HepG2 (cell line): ENCODE measurements at regions not wholly inside any gene's neighbourhood (a gene's known extent, or its start where the extent isn't known, plus 50 kb on each side); places are given as distances from the start of the nearest gene placed in this dataset.

Source experiments
- ATAC-seq: fragments of 200-7000 bp; cut with Tn5 transposase; 3 replicates; pipeline ENCODE4 v1.9.1; 2020; ENCODE audit warnings: mild to moderate bottlenecking, moderate library complexity
- BruUV-seq: library from RNA; stranded (reverse); fragments of 400-500 nt; replicated peaks from 2 replicates; lab custom pipeline; 2021; lab: Mats Ljungman, UMichigan
- CTCF ChIA-PET: fragments of 300-600 bp; formaldehyde crosslinking; extraction: SDS; loops from one replicate; lab custom pipeline; 2021; ENCODE audit warnings: low total read pairs, inconsistent platforms, low intra/inter-chr PET ratio; lab: Yijun Ruan, JAX
- POLR2A ChIA-PET: fragments of 350-600 bp; sonication (Branson Sonifier 250); formaldehyde crosslinking; loops from one replicate; lab custom pipeline; 2020; ENCODE audit warnings: antibody characterized with exemption, inconsistent platforms; lab: Yijun Ruan, JAX
- DNase-seq: peaks from one replicate; pipeline ENCODE4 v3.0.0-alpha.2; 2015; ENCODE audit warnings: low spot score
- FAIRE-seq: peaks from 3 replicates; lab custom pipeline; 2011; peaks lifted over from hg19 to GRCh38; lab: Jason Lieb, UNC
- H2AFZ ChIP-seq: one replicate; pipeline ENCODE4 v1.6.1; 2011; ENCODE audit warnings: low read length, inconsistent platforms
- H3K27ac ChIP-seq: fragments of 300-600 bp; 3 replicates; pipeline ENCODE4 v1.8.0; 2011; ENCODE audit warnings: mixed run types, mild to moderate bottlenecking, mixed read lengths, low read length, inconsistent platforms; ENCODE audit not compliant: insufficient read depth; ENCODE audit errors: extremely low read length
- H3K27me3 ChIP-seq, 2 experiments: fragments of 200-600 bp in 1 of 2; 2 replicates in 1 of 2; 3 replicates in 1 of 2; pipeline versions ENCODE4 v1.6.0 to v1.8.0; 2011; ENCODE audit warnings: low read length in 2 of 2, mild to moderate bottlenecking in 2 of 2, moderate library complexity in 2 of 2, inconsistent platforms in 1 of 2; ENCODE audit not compliant: insufficient read depth in 2 of 2, control insufficient read depth in 1 of 2
- H3K36me3 ChIP-seq, 2 experiments: fragments of 200-600 bp in 1 of 2; replicated peaks in 1 of 2; 2 replicates in 1 of 2; 3 replicates in 1 of 2; pipeline versions ENCODE4 v1.5.1 to v1.8.0; 2011; ENCODE audit warnings: low read length in 2 of 2, inconsistent platforms in 1 of 2; ENCODE audit not compliant: insufficient read depth in 2 of 2, control insufficient read depth in 1 of 2
- H3K4me1 ChIP-seq: 2 replicates; pipeline ENCODE4 v1.5.1; 2012; ENCODE audit warnings: low read length, inconsistent platforms; ENCODE audit not compliant: insufficient read depth
- H3K4me2 ChIP-seq: 2 replicates; pipeline ENCODE4 v1.6.0; 2011; ENCODE audit warnings: low read depth, low read length, inconsistent platforms
- H3K4me3 ChIP-seq, 3 experiments: fragments of 200-600 bp in 1 of 3; sonication (generic), shearing (Covaris generic) in 1 of 3; replicated peaks in 1 of 3; 2 replicates each; pipeline ENCODE4 v1.5.1; 2011 to 2016; ENCODE audit warnings: low read length in 3 of 3, inconsistent platforms in 2 of 3, low read depth in 2 of 3, mild to moderate bottlenecking in 2 of 3, control low read depth in 1 of 3, mixed read lengths in 1 of 3; ENCODE audit not compliant: insufficient read depth in 1 of 3
- H3K79me2 ChIP-seq: one replicate; pipeline ENCODE4 v1.6.1; 2011; ENCODE audit warnings: low read length, inconsistent platforms; ENCODE audit not compliant: insufficient read depth
- H3K9ac ChIP-seq: 2 replicates; pipeline ENCODE4 v1.6.0; 2011; ENCODE audit warnings: mild to moderate bottlenecking, low read depth, low read length, inconsistent platforms; ENCODE audit not compliant: insufficient read depth
- H3K9me3 ChIP-seq: 2 replicates; pipeline ENCODE4 v1.5.1; 2012; ENCODE audit warnings: mild to moderate bottlenecking, low read length
- H4K20me1 ChIP-seq: 2 replicates; pipeline ENCODE4 v1.6.0; 2011; ENCODE audit warnings: inconsistent platforms, mild to moderate bottlenecking, low read length, moderate library complexity; ENCODE audit not compliant: insufficient read depth
- CAMTA2 ChIP-seq: sonication (generic); formaldehyde crosslinking; IDR thresholded peaks from 2 replicates; pipeline ENCODE4 v1.4.0; 2020; ENCODE audit warnings: mild to moderate bottlenecking, missing genetic modification reagents, borderline replicate concordance
- CEBPG ChIP-seq: IDR thresholded peaks from 2 replicates; pipeline ENCODE4 v1.6.1; 2016
- GABPA ChIP-seq, 2 experiments: IDR thresholded peaks; 2 replicates each; pipeline ENCODE4 v1.6.1; 2011 to 2016; ENCODE audit warnings: low read depth in 2 of 2, low read length in 1 of 2, missing biosample characterization in 1 of 2, missing genetic modification characterization in 1 of 2
- PAX8 ChIP-seq: sonication (generic); formaldehyde crosslinking; IDR thresholded peaks from 2 replicates; pipeline ENCODE4 v1.8.0; 2022; ENCODE audit warnings: mild to moderate bottlenecking, missing genetic modification reagents, borderline replicate concordance
- SRSF1 ChIP-seq: fragments of 200-400 bp; formaldehyde crosslinking; optimal IDR thresholded peaks from 2 replicates; pipeline ENCODE3; 2017; ENCODE audit warnings: mild to moderate bottlenecking, low read depth, low read length, moderate library complexity
- ZFX ChIP-seq: sonication (generic); formaldehyde crosslinking; IDR thresholded peaks from 2 replicates; pipeline ENCODE4 v1.4.0; 2020; ENCODE audit warnings: mild to moderate bottlenecking, low read depth, missing genetic modification reagents, moderate library complexity
- ZNF468 ChIP-seq: sonication (generic); formaldehyde crosslinking; IDR thresholded peaks from 2 replicates; pipeline ENCODE4 v1.8.0; 2022; ENCODE audit warnings: mild to moderate bottlenecking, moderate library complexity, missing genetic modification reagents
- WGBS: methylation state at CpG from one replicate; pipeline ENCODE4 v1.1.6; 2017; ENCODE audit warnings: low lambda C conversion rate; 5-methylcytosine and 5-hydroxymethylcytosine counted together
- in situ Hi-C: cut with HindIII; loops from 2 replicates; pipeline ENCODE4 v1.10.0; 2017; ENCODE audit warnings: low pct_unique_long_range_greater_than_20kb; ENCODE audit not compliant: extremely low pct_ligation_motif_present
- intact Hi-C: fragments of 100-400 bp; cut with micrococcal nuclease; formaldehyde crosslinking; loops from one replicate; pipeline ENCODE4 v1.10.0; 2022; ENCODE audit not compliant: unreplicated experiment
- TF ChIP-seq, protein P1 (sequence below): IDR thresholded peaks from 2 replicates; pipeline ENCODE4 v1.6.1; 2016; ENCODE audit warnings: mild to moderate bottlenecking

DNA sequence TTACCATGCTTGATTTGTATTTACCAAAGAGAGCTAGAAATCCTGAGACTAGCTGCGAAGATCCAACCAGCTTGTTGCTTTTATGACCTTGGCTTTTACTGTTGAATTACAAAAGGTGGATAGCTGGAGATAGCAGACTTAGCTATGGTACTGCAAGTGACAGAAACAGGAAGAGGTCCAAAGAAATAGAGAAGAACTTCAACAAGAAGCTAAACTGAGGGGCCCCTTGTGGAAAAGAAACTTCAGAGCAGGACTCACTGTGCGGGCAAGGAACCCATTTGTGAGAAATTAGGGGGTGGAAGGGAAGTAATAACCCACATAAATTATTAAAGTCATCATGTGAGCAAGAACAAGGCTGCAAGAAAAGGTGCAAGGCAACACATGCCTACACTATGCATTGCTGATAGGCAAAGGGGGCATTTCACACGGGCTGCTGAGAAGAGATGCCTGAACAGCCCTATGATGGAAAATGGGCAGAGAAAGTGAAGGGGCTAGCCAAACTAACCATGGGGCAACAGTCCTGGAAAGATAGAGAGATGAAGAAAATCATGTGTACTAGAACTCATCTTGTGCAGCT lies 116.6 kb upstream of the PRDX6 start:
- ChIA-PET POLR2A (no interaction called here), CTCF (no interaction called here)
- no TSS peak for BruUV-seq
- in situ Hi-C loops: no loop called here
- FAIRE-seq (no peak), DNase-seq (peak; percentile 4), ATAC-seq (no peak)
- intact Hi-C loops: no loop called here
- H3K9me3 ChIP-seq: no peaks in the 10 kb centered on the region
- H3K9ac ChIP-seq: no peak overlapping the region
- no peaks in the 10 kb centered on the region for H3K79me2 ChIP-seq
- no peak overlapping the region for H3K4me3 ChIP-seq
- no peaks in the 10 kb centered on the region for H3K4me1 ChIP-seq
- H3K4me2 ChIP-seq: no peak overlapping the region
- no peak for TF ChIP-seq ZFX (CRISPR knock-in tag)
- no peaks in the 10 kb centered on the region for H3K36me3 ChIP-seq
- no peaks in the 10 kb centered on the region for H3K27me3 ChIP-seq
- WGBS: 38% methylated on average over 3 of the region's 3 CpGs
- H2AFZ ChIP-seq: no peak overlapping the region
- no peaks in the 10 kb centered on the region for H4K20me1 ChIP-seq
- no peak overlapping the region for H3K27ac ChIP-seq

DNA sequence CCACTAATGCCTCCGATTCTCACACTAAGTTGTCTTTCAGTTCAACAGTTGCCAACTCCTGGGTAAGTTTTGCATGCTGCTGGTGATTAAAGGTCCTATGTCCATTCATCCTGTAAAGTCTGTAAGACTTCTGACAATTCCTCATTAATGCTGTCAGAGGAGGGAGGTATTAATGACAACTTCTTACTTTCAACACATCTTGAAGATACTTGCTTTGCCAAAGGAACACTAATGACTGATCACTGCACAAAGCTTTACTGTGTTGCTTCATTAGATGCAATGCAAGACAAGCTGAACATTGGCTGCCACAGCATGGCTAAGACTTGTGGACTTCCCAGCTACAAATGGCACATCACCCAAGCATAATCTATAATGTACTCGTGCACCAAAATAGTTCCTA lies 114.6 kb upstream of the PRDX6 start:
- H2AFZ ChIP-seq: no peak overlapping the region
- H3K9me3 ChIP-seq: no peaks in the 10 kb centered on the region
- no peak overlapping the region for H3K4me2 ChIP-seq
- H3K79me2 ChIP-seq: no peaks in the 10 kb centered on the region
- BruUV-seq: no TSS peak
- H3K27ac ChIP-seq: no peak overlapping the region
- H4K20me1 ChIP-seq: no peaks in the 10 kb centered on the region
- no peaks in the 10 kb centered on the region for H3K27me3 ChIP-seq
- WGBS: 75% methylated on average over 2 of the region's 2 CpGs
- no peaks in the 10 kb centered on the region for H3K4me1 ChIP-seq
- intact Hi-C loops (no loop called here), in situ Hi-C loops (no loop called here)
- TF ChIP-seq PAX8 (CRISPR knock-in tag) (no peak), GABPA (IDR thresholded peaks at IDR 0.05; ENCODE audit: low read depth, low read length) (no peak), GABPA (CRISPR knock-in tag; IDR thresholded peaks at IDR 0.05; ENCODE audit: low read depth) (no peak), CAMTA2 (no peak), SRSF1 (no peak), CEBPG (CRISPR knock-in tag) (no peak), ZNF468 (no peak)
- TF ChIP-seq, protein P1, sequence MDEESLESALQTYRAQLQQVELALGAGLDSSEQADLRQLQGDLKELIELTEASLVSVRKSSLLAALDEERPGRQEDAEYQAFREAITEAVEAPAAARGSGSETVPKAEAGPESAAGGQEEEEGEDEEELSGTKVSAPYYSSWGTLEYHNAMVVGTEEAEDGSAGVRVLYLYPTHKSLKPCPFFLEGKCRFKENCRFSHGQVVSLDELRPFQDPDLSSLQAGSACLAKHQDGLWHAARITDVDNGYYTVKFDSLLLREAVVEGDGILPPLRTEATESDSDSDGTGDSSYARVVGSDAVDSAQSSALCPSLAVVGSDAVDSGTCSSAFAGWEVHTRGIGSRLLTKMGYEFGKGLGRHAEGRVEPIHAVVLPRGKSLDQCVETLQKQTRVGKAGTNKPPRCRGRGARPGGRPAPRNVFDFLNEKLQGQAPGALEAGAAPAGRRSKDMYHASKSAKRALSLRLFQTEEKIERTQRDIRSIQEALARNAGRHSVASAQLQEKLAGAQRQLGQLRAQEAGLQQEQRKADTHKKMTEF: no peak
- TF ChIP-seq, all 625 proteins: peak for 0
- H3K9ac ChIP-seq: no peak overlapping the region
- ATAC-seq: no peak
- DNase-seq: no peak
- no peak overlapping the region for H3K4me3 ChIP-seq
- FAIRE-seq: no peak
- CTCF ChIA-PET: no interaction called here
- POLR2A ChIA-PET: no interaction called here
- H3K36me3 ChIP-seq: no peaks in the 10 kb centered on the region
